Tibial nerve (tissue), 4 donors: ENCODE measurements at regions not wholly inside any gene's neighbourhood (a gene's known extent, or its start where the extent isn't known, plus 50 kb on each side); places are given as distances from the start of the nearest gene placed in this dataset.

ENCODE experiments used
- CTCF ChIP-seq, 5 experiments: fragments of 200-600 bp in 3 of 5; fragments of 450-650 bp in 2 of 5; sonication (generic) in 3 of 5; IDR thresholded peaks; one replicate each; pipeline ENCODE4 v1.5.1; 2016 to 2019; ENCODE audit warnings: antibody characterized with exemption in 5 of 5, mild to moderate bottlenecking in 3 of 5, moderate library complexity in 2 of 5
- EP300 ChIP-seq, 2 donors: sonication (generic); formaldehyde crosslinking; IDR thresholded peaks; one replicate each; pipeline ENCODE4 v1.6.1; 2017; ENCODE audit warnings: antibody characterized with exemption in 2 of 2, mild to moderate bottlenecking in 1 of 2
- POLR2A ChIP-seq, 2 donors: fragments of 450-650 bp; IDR thresholded peaks; one replicate each; pipeline ENCODE4 v1.6.1; 2017; ENCODE audit warnings: antibody characterized with exemption in 2 of 2, mild to moderate bottlenecking in 2 of 2, moderate library complexity in 2 of 2

GRCh38 chr13:74202129-74202813, 68.1 kb upstream of the KLF12 start:
- TF ChIP-seq CTCF (IDR thresholded peaks at IDR 0.05) = no peak
- TF ChIP-seq EP300 (IDR thresholded peaks at IDR 0.05) = no peak
- no peak for TF ChIP-seq POLR2A (IDR thresholded peaks at IDR 0.05)
